Endothelial cell of umbilical vein (primary cell): ENCODE measurements at regions not wholly inside any gene's neighbourhood (a gene's known extent, or its start where the extent isn't known, plus 50 kb on each side); places are given as distances from the start of the nearest gene placed in this dataset.

ENCODE experiments used
- BruUV-seq: library from RNA; stranded (reverse); fragments of 400-500 nt; replicated peaks from 2 replicates; lab custom pipeline; 2021; lab: Mats Ljungman, UMichigan
- CTCF ChIA-PET: fragments of 300-600, 350-600 bp; sonication (Branson Sonifier 250); formaldehyde crosslinking; loops from one replicate; lab custom pipeline; 2021; ENCODE audit warnings: antibody characterized with exemption, inconsistent platforms; lab: Charles Lee
- POLR2A ChIA-PET: fragments of 300-600, 350-600 bp; sonication (Branson Sonifier 250); formaldehyde crosslinking; loops from one replicate; lab custom pipeline; 2021; ENCODE audit warnings: antibody characterized with exemption, inconsistent platforms; lab: Charles Lee
- DNase-seq: peaks from one replicate; pipeline ENCODE4 v3.0.0-alpha.2; 2011; ENCODE audit warnings: low read depth, low spot score
- FAIRE-seq: peaks from 2 replicates; lab custom pipeline; 2011; peaks lifted over from hg19 to GRCh38; lab: Jason Lieb, UNC
- H2AFZ ChIP-seq: 2 replicates; pipeline ENCODE4 v1.6.0; 2012; ENCODE audit warnings: low read depth, low read length, control low read depth, inconsistent platforms
- H3K27ac ChIP-seq: 2 replicates; pipeline ENCODE4 v1.5.1; 2011; ENCODE audit warnings: low read depth, mild to moderate bottlenecking, control low read depth, low read length, moderate library complexity; ENCODE audit not compliant: insufficient read depth
- H3K27me3 ChIP-seq, 2 experiments: 2 replicates each; pipeline versions ENCODE4 v1.6.0 to v1.6.1; 2011; ENCODE audit warnings: low read length in 2 of 2, mixed read lengths in 1 of 2; ENCODE audit not compliant: control insufficient read depth in 2 of 2, insufficient read depth in 2 of 2
- H3K36me3 ChIP-seq, 2 experiments: 2 replicates in 1 of 2; 3 replicates in 1 of 2; pipeline ENCODE4 v1.5.1; 2011; ENCODE audit warnings: low read length in 2 of 2, mild to moderate bottlenecking in 1 of 2, moderate library complexity in 1 of 2; ENCODE audit not compliant: control insufficient read depth in 2 of 2, insufficient read depth in 2 of 2; ENCODE audit errors: extremely low read depth in 1 of 2
- H3K4me1 ChIP-seq: 3 replicates; pipeline ENCODE4 v1.5.1; 2011; ENCODE audit warnings: mild to moderate bottlenecking, low read length; ENCODE audit not compliant: control insufficient read depth, insufficient read depth; ENCODE audit errors: extremely low read depth
- H3K4me2 ChIP-seq: 2 replicates; pipeline ENCODE4 v1.6.1; 2011; ENCODE audit warnings: low read length, control low read depth, mixed read lengths; ENCODE audit not compliant: insufficient read depth
- H3K4me3 ChIP-seq, 3 experiments: fragments of 200-600 bp in 1 of 3; sonication (generic), shearing (Covaris generic) in 1 of 3; replicated peaks in 1 of 3; 2 replicates each; pipeline ENCODE4 v1.5.1; 2011 to 2016; ENCODE audit warnings: control low read depth in 3 of 3, low read length in 3 of 3, mild to moderate bottlenecking in 2 of 3, inconsistent platforms in 1 of 3, low read depth in 1 of 3, moderate library complexity in 1 of 3; ENCODE audit not compliant: insufficient read depth in 1 of 3
- H3K79me2 ChIP-seq: 2 replicates; pipeline ENCODE4 v1.6.0; 2012; ENCODE audit warnings: low read length, inconsistent platforms; ENCODE audit not compliant: control insufficient read depth, insufficient read depth
- H3K9ac ChIP-seq: replicated peaks from 2 replicates; pipeline ENCODE3; 2011; ENCODE audit warnings: low read length, control low read depth; ENCODE audit not compliant: insufficient read depth; ENCODE audit errors: extremely low read depth
- H3K9me1 ChIP-seq: replicated peaks from 3 replicates; pipeline ENCODE4 v1.6.0; 2011; ENCODE audit warnings: mild to moderate bottlenecking, low read length; ENCODE audit not compliant: control insufficient read depth, insufficient read depth; ENCODE audit errors: extremely low read depth
- H3K9me3 ChIP-seq: replicated peaks from 2 replicates; pipeline ENCODE4 v1.5.1; 2012; ENCODE audit warnings: low read length, inconsistent platforms; ENCODE audit not compliant: control insufficient read depth, insufficient read depth
- H4K20me1 ChIP-seq: replicated peaks from 2 replicates; pipeline ENCODE3; 2011; ENCODE audit warnings: mild to moderate bottlenecking, low read length; ENCODE audit not compliant: control insufficient read depth, insufficient read depth; ENCODE audit errors: extremely low read depth
- CTCF ChIP-seq, 2 donors: IDR thresholded peaks; 1 replicate in 1 of 2; 2 replicates in 1 of 2; pipeline ENCODE4 v1.5.1; 2011; ENCODE audit warnings: low read length in 2 of 2, mild to moderate bottlenecking in 2 of 2, moderate library complexity in 2 of 2, control low read depth in 1 of 2, inconsistent platforms in 1 of 2, low read depth in 1 of 2; ENCODE audit not compliant: insufficient read depth in 1 of 2; ENCODE audit errors: extremely low read depth in 1 of 2
- GATA2 ChIP-seq: IDR thresholded peaks from 2 replicates; pipeline ENCODE4 v1.7.0; 2011; ENCODE audit warnings: low read depth, mild to moderate bottlenecking, moderate library complexity, mixed read lengths, low read length; ENCODE audit not compliant: insufficient read length, insufficient read depth
- MAX ChIP-seq: IDR thresholded peaks from 2 replicates; pipeline ENCODE4 v1.6.1; 2011; ENCODE audit not compliant: insufficient read depth, insufficient read length
- MYC ChIP-seq: IDR thresholded peaks from one replicate; pipeline ENCODE4 v1.6.1; 2011; ENCODE audit warnings: mild to moderate bottlenecking, low read depth, low read length
- POLR2A ChIP-seq: IDR thresholded peaks from 2 replicates; pipeline ENCODE4 v1.6.1; 2012; ENCODE audit warnings: low read depth, mild to moderate bottlenecking, control low read depth, low read length
- POLR2AphosphoS5 ChIP-seq: IDR thresholded peaks from 2 replicates; pipeline ENCODE4 v1.6.1; 2012; ENCODE audit warnings: low read depth, mild to moderate bottlenecking, control low read depth, low read length, moderate library complexity; ENCODE audit not compliant: insufficient read depth
- dilution Hi-C: fragments of 300-500 bp; cut with MboI; formaldehyde crosslinking; loops from one replicate; pipeline ENCODE4 v1.15.0; 2019; ENCODE audit warnings: low sequenced_read_pairs; ENCODE audit not compliant: extremely low pct_ligation_motif_present
- intact Hi-C: fragments of 100-400 bp; cut with micrococcal nuclease; formaldehyde crosslinking; loops from one replicate; pipeline ENCODE4 v1.10.0; 2022

GRCh38 chr18:55868909-55869308 is 280.9 kb upstream of the TCF4 start:
- H3K9me3 ChIP-seq, result no peaks in the 10 kb centered on the region
- TF ChIP-seq MAX, result no peak
- no peak for TF ChIP-seq POLR2A
- no peaks in the 10 kb centered on the region for H3K36me3 ChIP-seq
- H4K20me1 ChIP-seq, result no peaks in the 10 kb centered on the region
- H3K27me3 ChIP-seq, result no peaks in the 10 kb centered on the region
- H3K4me2 ChIP-seq, result no peak overlapping the region
- peaks cover 4% of the 10 kb centered on the region for H3K4me1 ChIP-seq
- no peak overlapping the region for H3K27ac ChIP-seq
- no peaks in the 10 kb centered on the region for H3K9me1 ChIP-seq
- intact Hi-C loops (loop anchor here (10.0 kb wide), 4 partner anchors 116 to 706 kb away; no protein-coding TSS in a partner anchor), dilution Hi-C loops (no loop called here)
- H3K4me3 ChIP-seq, result no peak overlapping the region
- no peak overlapping the region for H3K9ac ChIP-seq
- POLR2A ChIA-PET, result no interaction called here
- no peaks in the 10 kb centered on the region for H3K79me2 ChIP-seq
- FAIRE-seq (no peak), DNase-seq (no peak)
- BruUV-seq, result no TSS peak
- no peak overlapping the region for H2AFZ ChIP-seq
- CTCF ChIA-PET, result interaction anchor here (0.8 kb wide), 1 partner anchor 514 kb away, joined by 3 read pairs; no protein-coding TSS in a partner anchor

- H3K9ac ChIP-seq, result no peak overlapping the region
- intact Hi-C loops, result loop anchor here (10.0 kb wide), 4 partner anchors 118 to 708 kb away; no protein-coding TSS in a partner anchor
- H3K4me1 ChIP-seq, result peaks cover 4% of the 10 kb centered on the region
- H3K36me3 ChIP-seq, result no peaks in the 10 kb centered on the region
- dilution Hi-C loops, result no loop called here
- no TSS peak for BruUV-seq
- no peak overlapping the region for H2AFZ ChIP-seq
- no peaks in the 10 kb centered on the region for H3K79me2 ChIP-seq
- DNase-seq, result no peak
- no peaks in the 10 kb centered on the region for H3K27me3 ChIP-seq
- ChIA-PET POLR2A (no interaction called here), CTCF (no interaction called here)
- FAIRE-seq, result no peak
- H3K4me2 ChIP-seq, result no peak overlapping the region
- TF ChIP-seq MYC (no peak), POLR2AphosphoS5 (no peak), CTCF (IDR thresholded peaks at IDR 0.05; ENCODE audit: extremely low read depth in 1 of 2, insufficient read depth in 1 of 2, low read depth in 1 of 2, low read length in 2 of 2) (no peak), GATA2 (no peak), MAX (no peak)
- no peak overlapping the region for H3K4me3 ChIP-seq
- H4K20me1 ChIP-seq, result no peaks in the 10 kb centered on the region
- H3K27ac ChIP-seq, result no peak overlapping the region
- no peaks in the 10 kb centered on the region for H3K9me1 ChIP-seq
- no peaks in the 10 kb centered on the region for H3K9me3 ChIP-seq
Measured at GRCh38 chr18:55866886-55867285, 278.9 kb upstream of the TCF4 start.
